Activated T-helper 1 cell treated with anti-CD3 and anti-CD28 coated beads, Interleukin-12 subunit alpha, Interleukin-12 subunit beta, Interleukin-2, Interleukin-4 antibody, amounts not matched to agents 30 ng/mL and 10 ng/mL and 1 ng/mL, durations not matched to agents 14 hours and 24 hours and 36 hours (primary cell): ENCODE measurements at regions not wholly inside any gene's neighbourhood (a gene's known extent, or its start where the extent isn't known, plus 50 kb on each side); places are given as distances from the start of the nearest gene placed in this dataset.
"Not testable (repeated sequence)": the region's sequence is repeated elsewhere in the genome, so short reads cannot be mapped to it uniquely, and the experiment has no call there.

Source experiments
- DNase-seq: peaks from one replicate; pipeline ENCODE4 v3.0.0; 2021; ENCODE audit warnings: low spot score
- H3K27ac Mint-ChIP-seq: one replicate; pipeline ENCODE4 v1.8.0; 2021; ENCODE audit warnings: mild to moderate bottlenecking, mixed read lengths
- H3K27me3 Mint-ChIP-seq: one replicate; pipeline ENCODE4 v1.8.0; 2022; ENCODE audit warnings: mild to moderate bottlenecking, moderate library complexity, mixed read lengths; ENCODE audit not compliant: insufficient read depth
- H3K36me3 Mint-ChIP-seq: one replicate; pipeline ENCODE4 v1.8.0; 2021; ENCODE audit warnings: low read depth, mixed read lengths
- H3K4me1 Mint-ChIP-seq: one replicate; pipeline ENCODE4 v1.8.0; 2021; ENCODE audit warnings: low read depth, mixed read lengths
- H3K4me3 Mint-ChIP-seq: one replicate; pipeline ENCODE4 v1.8.0; 2021; ENCODE audit warnings: mild to moderate bottlenecking, moderate library complexity, mixed read lengths
- H3K9me3 Mint-ChIP-seq: one replicate; pipeline ENCODE4 v1.8.0; 2021; ENCODE audit warnings: mixed read lengths
- intact Hi-C: fragments of 100-400 bp; cut with micrococcal nuclease; formaldehyde crosslinking; loops from one replicate; pipeline ENCODE4 v1.15.1; 2024

DNA sequence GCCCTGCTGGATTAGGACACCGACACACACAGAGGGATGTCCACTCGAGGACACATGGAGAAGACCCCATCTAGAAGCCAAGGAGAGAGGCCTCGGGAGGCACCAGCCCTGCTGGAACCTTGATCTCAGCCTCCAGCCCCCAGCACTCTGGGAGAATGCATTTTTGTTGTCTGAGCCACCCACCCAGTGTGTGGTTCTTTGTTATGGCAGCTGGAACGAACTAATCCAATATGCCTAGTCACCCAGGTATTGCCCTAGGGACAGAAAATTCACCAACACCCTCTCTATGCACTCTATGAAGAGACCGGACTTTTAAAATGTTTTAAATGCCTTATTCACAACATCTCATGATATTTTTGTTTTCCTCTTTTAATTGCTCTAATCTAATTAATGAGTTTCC, 117.4 kb downstream of the CRYAA start:
- H3K4me1 Mint-ChIP-seq: peaks cover 6% of the 10 kb centered on the region
- H3K27ac Mint-ChIP-seq: no peak overlapping the region
- H3K36me3 Mint-ChIP-seq: no peaks in the 10 kb centered on the region
- no peak overlapping the region for H3K4me3 Mint-ChIP-seq
- DNase-seq: no peak
- H3K27me3 Mint-ChIP-seq: no peaks in the 10 kb centered on the region
- intact Hi-C loops: no loop called here
- H3K9me3 Mint-ChIP-seq: no peaks in the 10 kb centered on the region

DNA sequence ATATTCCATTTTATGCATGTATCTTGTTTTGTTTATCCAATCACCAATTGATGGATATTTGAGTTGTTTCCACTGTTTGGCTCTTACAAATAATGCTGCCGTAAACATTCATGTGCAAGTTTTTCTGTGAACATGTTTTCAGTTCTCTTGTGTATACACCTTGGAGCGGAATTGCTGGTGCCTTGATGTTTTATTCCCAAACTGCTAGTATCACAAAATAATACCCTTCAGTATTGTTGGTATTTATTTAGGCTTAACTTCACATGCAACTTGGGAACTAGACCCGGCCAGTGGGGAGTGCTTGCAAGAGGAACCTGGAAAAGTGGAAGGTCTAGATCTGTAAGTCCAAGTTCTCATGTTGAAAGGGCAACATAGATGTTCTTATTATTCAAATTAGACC, 115.9 kb downstream of the CRYAA start:
- H3K4me1 Mint-ChIP-seq: peaks cover 6% of the 10 kb centered on the region

DNA sequence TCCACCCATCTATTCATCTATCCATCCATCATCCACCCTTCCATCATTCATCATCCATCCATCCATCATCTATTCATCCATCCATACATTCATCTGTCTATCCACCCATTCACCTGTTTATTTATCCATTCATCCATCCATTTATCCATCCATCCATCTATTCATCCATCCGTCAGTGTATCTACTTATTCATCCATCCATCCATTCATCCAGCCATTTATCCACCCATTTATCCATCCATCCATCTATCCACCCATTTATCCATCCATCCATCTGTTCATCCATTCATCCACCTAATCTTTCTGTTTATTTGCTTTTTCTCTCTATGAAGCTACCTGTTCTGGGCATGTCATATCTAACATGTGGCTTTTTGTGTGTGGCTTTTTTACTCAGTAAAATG, 115.4 kb downstream of the CRYAA start:
- no peaks in the 10 kb centered on the region for H3K36me3 Mint-ChIP-seq

More for the DNA sequence above, 115.9 kb downstream of the CRYAA start:
- no peaks in the 10 kb centered on the region for H3K36me3 Mint-ChIP-seq
- no peaks in the 10 kb centered on the region for H3K27me3 Mint-ChIP-seq
- intact Hi-C loops: no loop called here
- no peaks in the 10 kb centered on the region for H3K9me3 Mint-ChIP-seq
- DNase-seq: no peak
- no peak overlapping the region for H3K27ac Mint-ChIP-seq
- no peak overlapping the region for H3K4me3 Mint-ChIP-seq

DNA sequence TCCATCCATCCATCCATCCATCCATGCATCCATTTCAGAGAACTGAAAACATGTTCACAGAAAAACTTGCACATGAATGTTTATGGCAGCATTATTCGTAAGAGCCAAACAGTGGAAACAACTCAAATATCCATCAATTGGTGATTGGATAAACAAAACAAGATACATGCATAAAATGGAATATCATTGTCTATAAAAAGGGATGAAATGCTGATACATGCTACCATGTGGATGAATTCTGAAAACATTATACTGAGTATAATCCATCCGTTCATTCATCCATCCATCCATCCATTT, 115.1 kb downstream of the CRYAA start:
- DNase-seq, H3K4me1 Mint-ChIP-seq, H3K4me3 Mint-ChIP-seq, H3K36me3 Mint-ChIP-seq, H3K27ac Mint-ChIP-seq, H3K9me3 Mint-ChIP-seq, intact Hi-C loops, H3K27me3 Mint-ChIP-seq: not testable (repeated sequence)

More for the DNA sequence above, 115.4 kb downstream of the CRYAA start:
- no peaks in the 10 kb centered on the region for H3K27me3 Mint-ChIP-seq
- no peak overlapping the region for H3K4me3 Mint-ChIP-seq
- H3K4me1 Mint-ChIP-seq: peaks cover 6% of the 10 kb centered on the region
- H3K9me3 Mint-ChIP-seq: no peaks in the 10 kb centered on the region
- no peak for DNase-seq
- intact Hi-C loops: no loop called here
- no peak overlapping the region for H3K27ac Mint-ChIP-seq

DNA sequence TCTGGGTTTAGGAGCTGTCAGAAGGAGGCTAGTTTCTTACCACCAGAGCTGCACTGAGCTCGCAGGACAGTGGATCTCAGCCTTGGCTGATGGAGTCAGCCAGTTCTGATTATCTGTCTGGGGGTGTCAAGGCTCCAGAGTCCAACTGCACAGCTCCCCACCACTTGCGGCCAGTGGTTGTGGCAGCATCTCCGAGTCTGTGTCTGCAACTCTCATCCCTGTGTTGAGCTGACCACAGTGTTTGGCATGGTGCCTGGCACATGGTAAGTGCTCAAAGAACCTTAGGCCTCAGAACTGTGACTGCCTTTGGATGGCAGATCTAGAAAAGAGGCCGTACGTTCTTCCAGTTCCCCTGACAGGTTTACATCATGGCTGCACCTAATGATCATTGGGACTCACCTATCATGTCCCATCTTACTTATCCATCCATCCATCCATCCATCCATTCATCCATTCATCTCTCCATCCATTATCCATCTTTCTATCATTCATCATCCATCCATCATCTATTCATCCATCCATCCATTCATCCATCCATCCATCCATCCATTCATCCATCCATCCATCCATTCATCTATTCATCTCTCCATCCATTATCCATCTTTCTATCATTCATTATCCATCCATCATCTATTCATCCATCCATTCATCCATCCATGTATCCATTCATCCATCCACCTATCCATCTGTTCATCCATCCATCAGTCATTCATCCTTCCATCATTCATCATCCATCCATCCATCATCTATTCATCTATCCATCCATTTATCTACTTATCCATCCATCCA, 114.5 kb downstream of the CRYAA start:
- no peak overlapping the region for H3K4me3 Mint-ChIP-seq
- peaks cover 6% of the 10 kb centered on the region for H3K4me1 Mint-ChIP-seq
- no peaks in the 10 kb centered on the region for H3K9me3 Mint-ChIP-seq
- no peaks in the 10 kb centered on the region for H3K36me3 Mint-ChIP-seq
- H3K27me3 Mint-ChIP-seq: no peaks in the 10 kb centered on the region
- no peak for DNase-seq
- intact Hi-C loops: no loop called here
- H3K27ac Mint-ChIP-seq: no peak overlapping the region

DNA sequence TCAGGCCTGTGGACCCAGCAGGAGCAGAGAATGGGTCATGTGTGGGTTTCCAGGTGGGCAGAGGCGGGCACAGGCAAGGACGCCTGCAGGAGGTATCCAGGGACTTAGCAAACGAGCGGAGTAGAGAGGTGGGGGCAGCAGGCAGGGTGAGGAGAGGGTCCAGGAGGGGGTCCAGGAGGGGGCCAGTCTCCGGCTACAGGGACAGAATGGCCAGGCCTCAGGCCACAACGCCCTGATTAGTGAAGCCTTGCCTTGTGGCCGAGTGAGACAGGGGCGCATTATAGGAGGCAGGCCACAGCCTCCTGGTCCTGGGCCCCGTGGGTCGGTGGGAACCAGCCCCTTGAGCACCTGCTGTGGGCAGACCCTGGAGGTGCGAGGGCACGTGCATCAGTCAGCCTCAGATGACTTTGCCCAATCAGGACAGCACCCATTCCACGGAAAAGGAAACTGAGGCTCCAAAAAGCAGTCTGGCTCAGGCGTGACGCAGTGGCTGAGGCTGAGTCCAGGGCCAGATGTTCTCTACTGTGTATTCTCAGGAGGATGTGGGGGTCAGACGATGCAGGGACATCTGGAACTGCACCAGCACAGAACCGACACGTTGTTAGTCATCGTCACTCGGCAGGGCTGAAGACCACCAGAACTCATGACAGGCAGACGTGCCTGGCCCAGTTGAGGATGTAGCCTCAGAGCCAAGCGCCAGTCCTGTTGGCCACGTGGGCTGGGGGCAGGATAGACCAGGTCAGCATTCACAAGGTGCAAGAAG, 113.7 kb downstream of the CRYAA start:
- H3K27ac Mint-ChIP-seq: no peak overlapping the region
- no peaks in the 10 kb centered on the region for H3K36me3 Mint-ChIP-seq
- peaks cover 6% of the 10 kb centered on the region for H3K4me1 Mint-ChIP-seq
- H3K4me3 Mint-ChIP-seq: no peak overlapping the region
- H3K27me3 Mint-ChIP-seq: no peaks in the 10 kb centered on the region
- intact Hi-C loops: no loop called here
- H3K9me3 Mint-ChIP-seq: no peaks in the 10 kb centered on the region
- no peak for DNase-seq

DNA sequence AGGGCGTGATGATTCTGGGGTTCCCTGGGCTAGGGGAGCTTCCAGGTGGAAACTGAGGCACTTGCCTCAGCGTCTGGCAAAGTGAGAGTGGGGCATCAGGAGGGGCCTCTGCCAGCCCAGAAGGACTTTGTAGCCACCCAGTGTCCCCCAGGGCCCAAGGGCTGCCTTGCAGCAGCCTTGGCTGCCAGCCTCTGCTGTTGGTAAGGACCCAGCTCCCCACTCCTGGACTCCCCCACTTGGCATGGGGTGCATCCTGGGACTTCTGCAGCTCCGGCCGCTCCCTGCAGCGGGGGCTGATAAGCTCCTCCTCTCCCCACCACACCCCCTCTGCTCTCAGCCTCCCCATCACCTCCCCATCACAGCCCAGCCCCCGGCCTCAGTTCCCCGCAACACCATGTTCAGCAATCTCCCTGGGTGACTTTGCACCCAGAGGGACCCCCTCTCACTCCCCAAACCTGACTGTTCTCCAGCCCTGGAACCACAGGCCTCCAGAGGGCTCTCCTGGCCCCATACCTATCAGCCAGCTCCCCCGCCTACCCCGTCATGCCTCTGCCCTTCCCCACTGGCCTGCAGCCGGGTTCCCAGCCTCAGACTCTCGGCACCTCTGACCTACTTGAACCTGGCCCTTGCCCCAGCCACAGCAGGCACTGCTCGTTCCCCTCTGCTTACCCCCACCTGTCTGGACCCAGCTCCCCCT, 113.0 kb downstream of the CRYAA start:
- no peak for DNase-seq
- H3K9me3 Mint-ChIP-seq: no peaks in the 10 kb centered on the region
- no peak overlapping the region for H3K27ac Mint-ChIP-seq
- intact Hi-C loops: no loop called here
- peaks cover 2% of the 10 kb centered on the region for H3K27me3 Mint-ChIP-seq
- H3K4me1 Mint-ChIP-seq: no peaks in the 10 kb centered on the region
- no peak overlapping the region for H3K4me3 Mint-ChIP-seq
- H3K36me3 Mint-ChIP-seq: no peaks in the 10 kb centered on the region

DNA sequence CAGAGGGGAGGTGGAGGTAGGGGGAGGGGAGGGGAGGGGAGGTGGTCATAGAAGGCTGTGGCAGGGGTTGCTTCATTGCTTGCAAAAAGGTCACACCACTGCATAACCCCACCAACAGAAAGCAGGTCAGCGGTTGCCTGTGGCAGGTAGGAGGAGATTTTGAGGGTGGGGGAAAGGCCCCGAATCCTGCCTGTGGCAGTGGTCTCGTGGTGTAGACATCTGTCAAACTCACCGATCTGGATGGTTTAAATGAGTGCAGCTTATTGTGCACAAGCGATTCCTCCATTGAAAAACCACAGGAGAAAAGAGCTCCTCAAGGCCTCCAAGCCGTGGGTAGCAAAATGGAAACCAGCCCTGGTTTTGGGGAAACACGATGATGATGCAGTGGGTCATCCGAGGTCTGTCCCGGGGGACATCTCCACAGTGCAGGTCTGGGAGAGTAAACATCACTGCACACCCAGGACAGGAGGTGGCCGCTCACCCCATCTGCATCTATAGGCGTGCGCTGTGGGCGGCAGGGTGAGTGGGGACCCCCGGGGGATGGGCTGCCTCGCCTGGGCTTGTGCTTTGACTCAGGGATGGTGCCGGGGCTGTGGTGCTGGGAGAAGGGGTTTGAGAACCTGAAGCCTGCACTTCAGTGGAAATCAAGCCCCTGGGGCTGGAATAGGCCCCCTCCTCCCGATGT, 112.3 kb downstream of the CRYAA start:
- Mint-ChIP-seq H3K4me3 (no peak overlapping the region), H3K27me3 (peaks cover 2% of the 10 kb centered on the region), H3K4me1 (no peaks in the 10 kb centered on the region), H3K36me3 (no peaks in the 10 kb centered on the region), H3K27ac (no peak overlapping the region), H3K9me3 (no peaks in the 10 kb centered on the region)
- no peak for DNase-seq
- intact Hi-C loops: no loop called here

DNA sequence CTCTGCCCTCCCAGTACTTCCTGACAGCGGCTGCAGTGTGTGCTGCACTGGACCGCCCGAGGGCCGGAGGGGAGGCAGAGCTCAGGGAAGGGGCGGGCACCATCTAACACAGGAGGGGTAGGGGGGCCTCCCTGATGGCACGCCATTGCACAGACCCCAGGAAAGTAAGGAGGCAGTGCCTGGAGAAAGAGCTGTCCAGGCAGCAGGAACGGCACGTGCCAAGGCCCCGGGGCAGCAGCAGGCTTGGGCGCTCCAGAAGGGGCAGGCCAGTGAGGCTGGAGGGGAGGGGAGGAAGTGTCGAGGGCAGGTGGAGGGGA, 110.7 kb downstream of the CRYAA start:
- DNase-seq: no peak
- no peaks in the 10 kb centered on the region for H3K4me1 Mint-ChIP-seq
- no peak overlapping the region for H3K27ac Mint-ChIP-seq
- H3K4me3 Mint-ChIP-seq: no peak overlapping the region
- H3K36me3 Mint-ChIP-seq: no peaks in the 10 kb centered on the region
- intact Hi-C loops: no loop called here
- peaks cover 2% of the 10 kb centered on the region for H3K27me3 Mint-ChIP-seq
- H3K9me3 Mint-ChIP-seq: no peaks in the 10 kb centered on the region

DNA sequence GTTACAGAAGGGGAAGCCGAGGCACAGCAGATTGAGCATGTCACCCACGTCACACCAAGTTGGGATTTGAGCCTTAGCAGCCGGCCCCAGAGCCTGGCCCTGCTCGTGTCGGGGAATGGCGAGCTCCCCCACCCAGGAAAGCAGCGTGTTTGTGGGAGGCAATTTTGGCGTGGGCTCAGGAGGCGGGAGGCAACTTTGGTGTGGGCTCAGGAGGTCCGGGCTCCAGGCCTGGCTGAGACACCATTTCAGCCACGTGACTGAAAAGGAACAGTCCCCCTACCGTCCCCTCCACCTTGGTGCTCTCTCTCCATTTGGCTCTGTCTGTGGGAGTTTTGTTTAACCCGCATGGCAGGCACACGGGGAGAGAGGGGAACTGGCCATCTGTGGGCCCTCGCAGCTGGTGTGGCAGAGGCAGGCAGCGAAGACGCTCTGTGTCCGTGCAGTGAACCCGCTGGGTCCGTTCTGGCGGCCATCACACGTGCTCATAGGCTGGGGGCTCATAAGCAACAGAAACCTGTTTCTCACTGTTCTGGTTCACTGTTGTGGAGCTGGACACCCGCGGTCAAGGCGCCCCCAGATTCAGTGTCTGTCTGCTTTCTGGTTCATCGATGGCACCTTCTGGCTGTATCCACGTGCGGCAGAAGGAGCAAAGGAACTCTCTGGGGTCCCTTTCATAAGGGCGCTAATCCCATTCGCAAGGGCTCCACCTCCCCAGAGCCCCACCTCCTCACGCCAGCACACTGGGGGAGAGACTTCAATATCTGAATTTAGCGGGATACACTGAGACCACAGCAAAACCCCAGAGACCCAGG, 110.2 kb downstream of the CRYAA start:
- Mint-ChIP-seq H3K4me3 (no peak overlapping the region), H3K4me1 (no peaks in the 10 kb centered on the region), H3K27ac (no peak overlapping the region), H3K36me3 (no peaks in the 10 kb centered on the region), H3K9me3 (no peaks in the 10 kb centered on the region), H3K27me3 (peaks cover 4% of the 10 kb centered on the region)
- intact Hi-C loops: no loop called here
- no peak for DNase-seq

DNA sequence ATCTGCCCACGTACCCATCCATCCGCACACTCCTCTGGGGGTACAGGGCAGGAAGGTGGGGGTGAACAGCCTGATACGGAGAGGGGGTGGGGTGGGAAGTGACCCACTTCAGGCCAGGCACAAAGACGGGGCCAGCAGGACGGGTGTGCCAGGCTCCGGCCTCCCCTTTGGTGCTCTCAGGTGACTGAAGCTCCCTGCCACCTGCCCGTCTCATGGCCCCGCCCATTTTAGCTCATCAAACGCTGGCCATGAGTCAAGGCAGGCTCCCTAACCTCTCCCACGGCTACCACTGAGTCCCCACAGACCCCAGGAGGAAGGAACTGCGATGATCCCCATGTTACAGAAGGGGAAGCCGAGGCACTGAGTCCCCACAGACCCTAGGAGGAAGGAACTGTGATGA, 109.6 kb downstream of the CRYAA start:
- intact Hi-C loops: no loop called here
- DNase-seq: no peak
- Mint-ChIP-seq H3K27ac (no peak overlapping the region), H3K36me3 (no peaks in the 10 kb centered on the region), H3K4me1 (no peaks in the 10 kb centered on the region), H3K9me3 (no peaks in the 10 kb centered on the region), H3K4me3 (no peak overlapping the region), H3K27me3 (peaks cover 4% of the 10 kb centered on the region)

DNA sequence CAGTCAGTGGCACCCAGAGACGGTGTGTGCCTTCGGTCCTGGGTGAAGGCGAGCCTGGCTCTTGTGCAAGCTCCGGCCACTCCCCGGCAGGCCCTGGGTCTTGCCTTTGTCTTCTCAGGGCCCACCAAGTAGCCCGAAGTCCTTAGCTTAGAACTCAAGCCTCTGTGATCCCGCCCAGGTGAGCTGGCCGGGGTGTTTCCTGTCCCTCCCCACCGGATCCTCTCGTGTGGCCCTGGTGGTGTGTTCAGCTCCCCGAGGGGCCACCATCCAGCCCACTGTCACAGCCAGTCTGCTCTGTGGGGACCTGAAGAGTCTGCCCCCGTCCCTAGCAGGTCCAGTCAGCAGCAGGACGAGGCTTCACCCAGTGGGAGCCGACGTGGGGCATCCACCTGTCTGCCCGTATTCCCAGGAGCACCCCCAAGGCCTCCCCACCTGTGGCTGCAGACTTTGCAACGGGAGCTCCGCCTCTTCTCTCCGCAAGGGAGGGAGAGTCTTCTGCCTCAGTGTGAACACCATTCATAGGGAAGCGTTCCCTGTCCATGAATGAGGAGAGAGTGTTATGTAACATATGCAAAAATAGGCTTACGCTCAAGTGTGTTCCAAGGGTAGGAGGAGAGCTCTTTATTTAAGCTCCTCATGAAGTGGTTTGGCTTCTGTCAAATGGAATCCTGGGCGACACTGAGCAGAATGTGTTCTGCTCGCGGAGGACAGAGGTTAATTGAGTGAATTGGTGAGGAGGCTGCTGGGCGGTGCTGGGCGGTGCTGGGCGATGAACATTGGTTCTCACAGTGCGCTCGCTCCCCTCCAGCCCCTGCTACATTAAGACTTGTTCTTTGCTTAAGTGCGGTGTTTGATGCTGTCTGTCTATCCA, 108.9 kb downstream of the CRYAA start:
- H3K4me3 Mint-ChIP-seq: no peak overlapping the region
- H3K27ac Mint-ChIP-seq: no peak overlapping the region
- peaks cover 4% of the 10 kb centered on the region for H3K27me3 Mint-ChIP-seq
- no peaks in the 10 kb centered on the region for H3K4me1 Mint-ChIP-seq
- H3K36me3 Mint-ChIP-seq: no peaks in the 10 kb centered on the region
- no peak for DNase-seq
- intact Hi-C loops: no loop called here
- no peaks in the 10 kb centered on the region for H3K9me3 Mint-ChIP-seq
